IPS-18a (cell line): ENCODE measurements at regions not wholly inside any gene's neighbourhood (a gene's known extent, or its start where the extent isn't known, plus 50 kb on each side); places are given as distances from the start of the nearest gene placed in this dataset.
"Not testable (repeated sequence)": the region's sequence is repeated elsewhere in the genome, so short reads cannot be mapped to it uniquely, and the experiment has no call there.

Source experiments
- H3K27ac ChIP-seq: one replicate; pipeline ENCODE4 v1.5.1; 2013; ENCODE audit warnings: low read length
- H3K27me3 ChIP-seq: one replicate; pipeline ENCODE4 v1.6.1; 2013; ENCODE audit warnings: mild to moderate bottlenecking, low read length; ENCODE audit not compliant: control insufficient read depth, insufficient read depth
- H3K36me3 ChIP-seq: one replicate; pipeline ENCODE4 v1.6.1; 2013; ENCODE audit warnings: low read depth, low read length; ENCODE audit not compliant: control insufficient read depth
- H3K4me1 ChIP-seq: one replicate; pipeline ENCODE4 v1.6.1; 2013; ENCODE audit warnings: low read depth, low read length; ENCODE audit not compliant: control insufficient read depth
- H3K4me3 ChIP-seq: one replicate; pipeline ENCODE4 v1.5.1; 2013; ENCODE audit warnings: low read length
- H3K9ac ChIP-seq: one replicate; pipeline ENCODE4 v1.6.1; 2013; ENCODE audit warnings: mild to moderate bottlenecking, low read length, moderate library complexity
- H3K9me3 ChIP-seq: one replicate; pipeline ENCODE4 v1.6.1; 2013; ENCODE audit warnings: low read depth, low read length; ENCODE audit not compliant: control insufficient read depth

GRCh38 chr2:144798989-144799388 is 279.1 kb upstream of the ZEB2 start:
- Histone ChIP-seq H3K4me1 (no peaks in the 10 kb centered on the region), H3K4me3 (no peak overlapping the region), H3K27ac (no peak overlapping the region), H3K27me3 (no peaks in the 10 kb centered on the region), H3K9me3 (no peaks in the 10 kb centered on the region), H3K36me3 (no peaks in the 10 kb centered on the region), H3K9ac (no peak overlapping the region)

- Histone ChIP-seq H3K4me1 (no peaks in the 10 kb centered on the region), H3K9me3 (no peaks in the 10 kb centered on the region)
Observed at GRCh38 chr2:144798034-144798433, 278.1 kb upstream of the ZEB2 start.

GRCh38 chr2:144796936-144797335 is 277.0 kb upstream of the ZEB2 start:
- no peaks in the 10 kb centered on the region for H3K9me3 ChIP-seq
- no peak overlapping the region for H3K9ac ChIP-seq
- no peak overlapping the region for H3K4me3 ChIP-seq
- no peaks in the 10 kb centered on the region for H3K4me1 ChIP-seq
- H3K27ac ChIP-seq = no peak overlapping the region
- H3K36me3 ChIP-seq = no peaks in the 10 kb centered on the region
- H3K27me3 ChIP-seq = no peaks in the 10 kb centered on the region

More at GRCh38 chr2:144798034-144798433, 278.1 kb upstream of the ZEB2 start:
- no peaks in the 10 kb centered on the region for H3K27me3 ChIP-seq
- no peak overlapping the region for H3K4me3 ChIP-seq
- no peaks in the 10 kb centered on the region for H3K36me3 ChIP-seq
- H3K9ac ChIP-seq = no peak overlapping the region
- no peak overlapping the region for H3K27ac ChIP-seq

GRCh38 chr2:144796164-144796563 is 276.2 kb upstream of the ZEB2 start:
- no peaks in the 10 kb centered on the region for H3K4me1 ChIP-seq
- H3K4me3 ChIP-seq = no peak overlapping the region
- H3K36me3 ChIP-seq = no peaks in the 10 kb centered on the region
- H3K27ac ChIP-seq = no peak overlapping the region
- H3K27me3 ChIP-seq = no peaks in the 10 kb centered on the region
- no peaks in the 10 kb centered on the region for H3K9me3 ChIP-seq
- no peak overlapping the region for H3K9ac ChIP-seq

GRCh38 chr2:144785253-144785652 is 265.3 kb upstream of the ZEB2 start:
- Histone ChIP-seq H3K4me1 (no peaks in the 10 kb centered on the region), H3K27me3 (no peaks in the 10 kb centered on the region), H3K27ac (no peak overlapping the region), H3K9ac (no peak overlapping the region), H3K36me3 (no peaks in the 10 kb centered on the region), H3K9me3 (no peaks in the 10 kb centered on the region), H3K4me3 (no peak overlapping the region)

GRCh38 chr2:144780983-144781382 is 261.1 kb upstream of the ZEB2 start:
- no peaks in the 10 kb centered on the region for H3K27me3 ChIP-seq
- H3K27ac ChIP-seq = no peak overlapping the region
- no peaks in the 10 kb centered on the region for H3K9me3 ChIP-seq
- no peaks in the 10 kb centered on the region for H3K36me3 ChIP-seq
- no peak overlapping the region for H3K4me3 ChIP-seq
- H3K4me1 ChIP-seq = no peaks in the 10 kb centered on the region
- no peak overlapping the region for H3K9ac ChIP-seq

- Histone ChIP-seq H3K27ac (no peak overlapping the region), H3K27me3 (no peaks in the 10 kb centered on the region), H3K4me1 (no peaks in the 10 kb centered on the region), H3K9ac (no peak overlapping the region), H3K36me3 (no peaks in the 10 kb centered on the region), H3K9me3 (no peaks in the 10 kb centered on the region), H3K4me3 (no peak overlapping the region)
Observed at GRCh38 chr2:144776766-144777165, 256.8 kb upstream of the ZEB2 start.

GRCh38 chr2:144774809-144775208 is 254.9 kb upstream of the ZEB2 start:
- no peak overlapping the region for H3K9ac ChIP-seq
- no peaks in the 10 kb centered on the region for H3K36me3 ChIP-seq
- no peaks in the 10 kb centered on the region for H3K9me3 ChIP-seq
- no peaks in the 10 kb centered on the region for H3K4me1 ChIP-seq
- H3K27me3 ChIP-seq = no peaks in the 10 kb centered on the region
- H3K27ac ChIP-seq = no peak overlapping the region
- H3K4me3 ChIP-seq = no peak overlapping the region

GRCh38 chr2:144771348-144771747 is 251.4 kb upstream of the ZEB2 start:
- Histone ChIP-seq H3K9ac (no peak overlapping the region), H3K27me3 (no peaks in the 10 kb centered on the region), H3K4me1 (no peaks in the 10 kb centered on the region), H3K9me3 (no peaks in the 10 kb centered on the region), H3K4me3 (no peak overlapping the region), H3K36me3 (no peaks in the 10 kb centered on the region), H3K27ac (no peak overlapping the region)

- Histone ChIP-seq H3K4me1 (no peaks in the 10 kb centered on the region), H3K9me3 (no peaks in the 10 kb centered on the region), H3K9ac (no peak overlapping the region), H3K4me3 (no peak overlapping the region), H3K27me3 (no peaks in the 10 kb centered on the region), H3K36me3 (no peaks in the 10 kb centered on the region), H3K27ac (no peak overlapping the region)
Observed at GRCh38 chr2:144770616-144771230, 250.8 kb upstream of the ZEB2 start.

GRCh38 chr2:144760939-144761338 is 241.0 kb upstream of the ZEB2 start:
- H3K9ac ChIP-seq, H3K4me1 ChIP-seq, H3K27me3 ChIP-seq, H3K9me3 ChIP-seq, H3K27ac ChIP-seq, H3K36me3 ChIP-seq, H3K4me3 ChIP-seq: not testable (repeated sequence)

GRCh38 chr2:144759746-144760145 is 239.8 kb upstream of the ZEB2 start:
- Histone ChIP-seq H3K27ac (no peak overlapping the region), H3K36me3 (no peaks in the 10 kb centered on the region), H3K27me3 (no peaks in the 10 kb centered on the region), H3K4me1 (peaks cover 10% of the 10 kb centered on the region), H3K9ac (no peak overlapping the region), H3K4me3 (no peak overlapping the region), H3K9me3 (no peaks in the 10 kb centered on the region)
